SK-N-SH (cell line): ENCODE measurements at regions not wholly inside any gene's neighbourhood (a gene's known extent, or its start where the extent isn't known, plus 50 kb on each side); places are given as distances from the start of the nearest gene placed in this dataset.

Experiments
- CTCF ChIA-PET: fragments of 300-600, 350-600 bp; formaldehyde crosslinking; extraction: SDS; loops from one replicate; lab custom pipeline; 2021; lab: Yijun Ruan, JAX
- POLR2A ChIA-PET: fragments of 350-600 bp; sonication (Branson Sonifier 250); formaldehyde crosslinking; extraction: SDS; loops from one replicate; lab custom pipeline; 2020; ENCODE audit warnings: antibody characterized with exemption, inconsistent platforms; lab: Yijun Ruan, JAX
- DNase-seq: peaks from one replicate; pipeline ENCODE4 v3.0.0; 2012
- H2AFZ ChIP-seq: fragments of 200-600 bp; sonication (generic); 2 replicates; pipeline ENCODE4 v1.8.1; 2016; ENCODE audit warnings: antibody characterized with exemption, mild to moderate bottlenecking, low read depth
- H3F3A ChIP-seq: fragments of 200-600 bp; sonication (generic); replicated peaks from 2 replicates; pipeline ENCODE3; 2016; ENCODE audit warnings: antibody characterized with exemption, mild to moderate bottlenecking; ENCODE audit not compliant: insufficient read depth
- H3K27ac ChIP-seq, 2 experiments: fragments of 200-500 bp in 1 of 2; fragments of 200-600 bp in 1 of 2; sonication (Bioruptor generic) in 1 of 2; sonication (generic), shearing (Covaris generic) in 1 of 2; 2 replicates each; pipeline versions ENCODE4 v1.5.1 to v1.6.1; 2014 to 2016; ENCODE audit warnings: low read depth in 2 of 2, inconsistent platforms in 1 of 2, low read length in 1 of 2, mild to moderate bottlenecking in 1 of 2, mixed read lengths in 1 of 2
- H3K27me3 ChIP-seq: fragments of 200-600 bp; sonication (generic), shearing (Covaris generic); 2 replicates; pipeline ENCODE4 v1.6.1; 2016; ENCODE audit warnings: mixed run types; ENCODE audit not compliant: insufficient read depth
- H3K36me3 ChIP-seq, 2 experiments: fragments of 200-500 bp in 1 of 2; fragments of 200-600 bp in 1 of 2; sonication (Bioruptor generic) in 1 of 2; sonication (generic) in 1 of 2; replicated peaks in 1 of 2; 2 replicates each; pipeline versions ENCODE3 to v1.5.1; 2014 to 2016; ENCODE audit warnings: low read length in 1 of 2, mild to moderate bottlenecking in 1 of 2; ENCODE audit not compliant: insufficient read depth in 2 of 2, control insufficient read depth in 1 of 2
- H3K4me1 ChIP-seq, 2 experiments: fragments of 200-500 bp in 1 of 2; fragments of 200-600 bp in 1 of 2; sonication (Bioruptor generic) in 1 of 2; sonication (generic), shearing (Covaris generic) in 1 of 2; 2 replicates each; pipeline versions ENCODE4 v1.5.1 to v1.6.1; 2014 to 2016; ENCODE audit warnings: low read depth in 1 of 2, low read length in 1 of 2, mixed run types in 1 of 2; ENCODE audit not compliant: insufficient read depth in 2 of 2, control insufficient read depth in 1 of 2
- H3K4me2 ChIP-seq: fragments of 200-600 bp; sonication (generic), shearing (Covaris generic); 2 replicates; pipeline ENCODE4 v1.6.1; 2017; ENCODE audit warnings: mixed run types
- H3K4me3 ChIP-seq, 2 experiments: fragments of 200-500 bp in 1 of 2; fragments of 200-600 bp in 1 of 2; sonication (Bioruptor generic) in 1 of 2; sonication (generic), shearing (Covaris generic) in 1 of 2; 2 replicates each; pipeline versions ENCODE4 v1.5.1 to v1.8.1; 2014 to 2016; ENCODE audit warnings: low read depth in 2 of 2, inconsistent platforms in 1 of 2, low read length in 1 of 2, mild to moderate bottlenecking in 1 of 2, mixed read lengths in 1 of 2, moderate library complexity in 1 of 2
- H3K79me2 ChIP-seq: fragments of 200-600 bp; sonication (generic); 2 replicates; pipeline ENCODE4 v1.8.1; 2017; ENCODE audit warnings: mild to moderate bottlenecking; ENCODE audit not compliant: insufficient read depth
- H3K9ac ChIP-seq: fragments of 200-600 bp; sonication (generic); 2 replicates; pipeline ENCODE4 v1.6.1; 2017; ENCODE audit warnings: mixed run types
- H3K9me2 ChIP-seq: fragments of 200-600 bp; sonication (generic); 2 replicates; pipeline ENCODE4 v1.6.1; 2017; ENCODE audit warnings: mixed run types
- H3K9me3 ChIP-seq: fragments of 200-600 bp; sonication (generic); 2 replicates; pipeline ENCODE4 v1.6.1; 2017; ENCODE audit warnings: mixed run types, mild to moderate bottlenecking, moderate library complexity
- H4K20me1 ChIP-seq: fragments of 200-600 bp; sonication (generic); 2 replicates; pipeline ENCODE4 v1.6.1; 2017; ENCODE audit warnings: mild to moderate bottlenecking, mixed run types; ENCODE audit not compliant: insufficient read depth
- EP300 ChIP-seq, 2 experiments: IDR thresholded peaks; 2 replicates each; pipeline versions ENCODE4 v1.4.0 to v1.6.1; 2012; ENCODE audit warnings: borderline replicate concordance in 1 of 2, low read depth in 1 of 2, low read length in 1 of 2
- FOXJ3 ChIP-seq: sonication (generic); formaldehyde crosslinking; IDR thresholded peaks from 2 replicates; pipeline ENCODE4 v1.5.1; 2020; ENCODE audit warnings: mild to moderate bottlenecking, missing genetic modification reagents
- FOXM1 ChIP-seq: IDR thresholded peaks from 2 replicates; pipeline ENCODE4 v1.4.0; 2012; ENCODE audit warnings: low read depth, mild to moderate bottlenecking
- GABPA ChIP-seq: IDR thresholded peaks from 2 replicates; pipeline ENCODE4 v1.4.0; 2012; ENCODE audit warnings: low read depth, mild to moderate bottlenecking
- GATA2 ChIP-seq: sonication (generic); formaldehyde crosslinking; IDR thresholded peaks from 2 replicates; pipeline ENCODE4 v1.5.0; 2020; ENCODE audit warnings: mild to moderate bottlenecking, missing genetic modification reagents
- JUND ChIP-seq: IDR thresholded peaks from 2 replicates; pipeline ENCODE4 v1.4.0; 2012
- MEF2A ChIP-seq: IDR thresholded peaks from 2 replicates; pipeline ENCODE4 v1.4.0; 2012; ENCODE audit warnings: low read depth, borderline replicate concordance
- RAD21 ChIP-seq: IDR thresholded peaks from 2 replicates; pipeline ENCODE4 v1.6.1; 2012; ENCODE audit warnings: mild to moderate bottlenecking, low read length
- RCOR1 ChIP-seq: fragments of 150-350 bp; IDR thresholded peaks from 2 replicates; pipeline ENCODE4 v1.6.1; 2017; ENCODE audit warnings: antibody characterized with exemption, low read length
- RXRA ChIP-seq: IDR thresholded peaks from 2 replicates; pipeline ENCODE4 v1.4.0; 2012; ENCODE audit warnings: low read depth, mild to moderate bottlenecking, borderline replicate concordance
- TCF12 ChIP-seq: IDR thresholded peaks from 2 replicates; pipeline ENCODE4 v1.4.0; 2012
- TEAD4 ChIP-seq: IDR thresholded peaks from 2 replicates; pipeline ENCODE4 v1.4.0; 2012; ENCODE audit warnings: mild to moderate bottlenecking, borderline replicate concordance; ENCODE audit not compliant: insufficient read depth
- WGBS: methylation state at CpG from one replicate; pipeline ENCODE4 v1.1.6; 2017; ENCODE audit warnings: low lambda C conversion rate; 5-methylcytosine and 5-hydroxymethylcytosine counted together
- TF ChIP-seq, protein P1 (sequence below): IDR thresholded peaks from 2 replicates; pipeline ENCODE4 v1.4.0; 2012; ENCODE audit warnings: low read depth, borderline replicate concordance
- TF ChIP-seq, protein P2 (sequence below): IDR thresholded peaks from 2 replicates; pipeline ENCODE4; 2012
- TF ChIP-seq, protein P3 (sequence below): fragments of 150-350 bp; IDR thresholded peaks from 2 replicates; pipeline ENCODE4 v1.6.1; 2017; ENCODE audit warnings: antibody characterized with exemption, low read length, low read depth, borderline replicate concordance
- TF ChIP-seq, protein P4 (sequence below): fragments of 200-600 bp; sonication (generic); IDR thresholded peaks from 2 replicates; pipeline ENCODE4 v1.6.1; 2017; ENCODE audit warnings: antibody characterized with exemption, mild to moderate bottlenecking, moderate library complexity
- TF ChIP-seq, protein P5 (sequence below): IDR thresholded peaks from 2 replicates; pipeline ENCODE4 v1.6.1; 2012; ENCODE audit warnings: mild to moderate bottlenecking, low read depth, low read length, moderate library complexity

DNA sequence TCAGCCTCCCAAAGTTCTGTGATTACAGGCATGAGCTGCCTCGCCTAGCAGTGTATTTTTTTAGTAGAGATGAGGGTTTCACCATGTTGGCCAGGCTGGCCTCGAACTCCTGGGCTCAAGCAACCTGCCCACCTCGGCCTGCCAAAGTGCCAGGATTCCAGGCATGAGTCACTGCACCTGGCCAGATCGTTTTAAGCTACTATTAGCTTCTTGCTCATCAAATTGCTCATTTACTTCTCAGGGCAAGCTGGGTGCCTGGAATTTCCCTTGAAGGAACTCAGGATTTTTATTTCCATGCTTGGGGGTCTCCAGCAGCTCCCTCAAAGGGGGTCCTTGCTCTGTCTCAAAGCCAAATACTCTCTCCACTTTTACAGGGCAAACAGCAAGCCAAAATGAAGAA lies 798.0 kb upstream of the AUTS2 start:
- Histone ChIP-seq H3K36me3 (no peaks in the 10 kb centered on the region), H3K4me1 (peaks cover 0 to 6% of the 10 kb centered on the region in 2 experiments; a peak in 1 of 4 replicates), H3K27ac (peak overlapping the region in 1 of 2 experiments; percentile 63; a peak in 2 of 4 replicates), H3K4me3 (no peak overlapping the region), H3K27me3 (no peaks in the 10 kb centered on the region), H3F3A (no peaks in the 10 kb centered on the region), H3K9me3 (no peaks in the 10 kb centered on the region), H3K9me2 (no peaks in the 10 kb centered on the region), H3K4me2 (no peak overlapping the region), H3K9ac (no peak overlapping the region), H4K20me1 (no peaks in the 10 kb centered on the region), H3K79me2 (no peaks in the 10 kb centered on the region), H2AFZ (no peak overlapping the region)
- CTCF ChIA-PET, result interaction anchor here (0.6 to 1.2 kb wide), 4 partner anchors 10 to 617 kb away, joined by 3 to 4 read pairs (median 3); no protein-coding TSS in a partner anchor
- no peak for TF ChIP-seq FOXJ3 (CRISPR knock-in tag)
- TF ChIP-seq, protein P1, sequence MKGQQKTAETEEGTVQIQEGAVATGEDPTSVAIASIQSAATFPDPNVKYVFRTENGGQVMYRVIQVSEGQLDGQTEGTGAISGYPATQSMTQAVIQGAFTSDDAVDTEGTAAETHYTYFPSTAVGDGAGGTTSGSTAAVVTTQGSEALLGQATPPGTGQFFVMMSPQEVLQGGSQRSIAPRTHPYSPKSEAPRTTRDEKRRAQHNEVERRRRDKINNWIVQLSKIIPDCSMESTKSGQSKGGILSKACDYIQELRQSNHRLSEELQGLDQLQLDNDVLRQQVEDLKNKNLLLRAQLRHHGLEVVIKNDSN, result no peak
- TF ChIP-seq, protein P2, sequence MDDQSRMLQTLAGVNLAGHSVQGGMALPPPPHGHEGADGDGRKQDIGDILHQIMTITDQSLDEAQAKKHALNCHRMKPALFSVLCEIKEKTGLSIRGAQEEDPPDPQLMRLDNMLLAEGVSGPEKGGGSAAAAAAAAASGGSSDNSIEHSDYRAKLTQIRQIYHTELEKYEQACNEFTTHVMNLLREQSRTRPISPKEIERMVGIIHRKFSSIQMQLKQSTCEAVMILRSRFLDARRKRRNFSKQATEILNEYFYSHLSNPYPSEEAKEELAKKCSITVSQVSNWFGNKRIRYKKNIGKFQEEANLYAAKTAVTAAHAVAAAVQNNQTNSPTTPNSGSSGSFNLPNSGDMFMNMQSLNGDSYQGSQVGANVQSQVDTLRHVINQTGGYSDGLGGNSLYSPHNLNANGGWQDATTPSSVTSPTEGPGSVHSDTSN, result no peak
- TF ChIP-seq, protein P3, sequence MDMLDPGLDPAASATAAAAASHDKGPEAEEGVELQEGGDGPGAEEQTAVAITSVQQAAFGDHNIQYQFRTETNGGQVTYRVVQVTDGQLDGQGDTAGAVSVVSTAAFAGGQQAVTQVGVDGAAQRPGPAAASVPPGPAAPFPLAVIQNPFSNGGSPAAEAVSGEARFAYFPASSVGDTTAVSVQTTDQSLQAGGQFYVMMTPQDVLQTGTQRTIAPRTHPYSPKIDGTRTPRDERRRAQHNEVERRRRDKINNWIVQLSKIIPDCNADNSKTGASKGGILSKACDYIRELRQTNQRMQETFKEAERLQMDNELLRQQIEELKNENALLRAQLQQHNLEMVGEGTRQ, result no peak
- TF ChIP-seq, protein P4, sequence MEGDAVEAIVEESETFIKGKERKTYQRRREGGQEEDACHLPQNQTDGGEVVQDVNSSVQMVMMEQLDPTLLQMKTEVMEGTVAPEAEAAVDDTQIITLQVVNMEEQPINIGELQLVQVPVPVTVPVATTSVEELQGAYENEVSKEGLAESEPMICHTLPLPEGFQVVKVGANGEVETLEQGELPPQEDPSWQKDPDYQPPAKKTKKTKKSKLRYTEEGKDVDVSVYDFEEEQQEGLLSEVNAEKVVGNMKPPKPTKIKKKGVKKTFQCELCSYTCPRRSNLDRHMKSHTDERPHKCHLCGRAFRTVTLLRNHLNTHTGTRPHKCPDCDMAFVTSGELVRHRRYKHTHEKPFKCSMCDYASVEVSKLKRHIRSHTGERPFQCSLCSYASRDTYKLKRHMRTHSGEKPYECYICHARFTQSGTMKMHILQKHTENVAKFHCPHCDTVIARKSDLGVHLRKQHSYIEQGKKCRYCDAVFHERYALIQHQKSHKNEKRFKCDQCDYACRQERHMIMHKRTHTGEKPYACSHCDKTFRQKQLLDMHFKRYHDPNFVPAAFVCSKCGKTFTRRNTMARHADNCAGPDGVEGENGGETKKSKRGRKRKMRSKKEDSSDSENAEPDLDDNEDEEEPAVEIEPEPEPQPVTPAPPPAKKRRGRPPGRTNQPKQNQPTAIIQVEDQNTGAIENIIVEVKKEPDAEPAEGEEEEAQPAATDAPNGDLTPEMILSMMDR, result no peak
- TF ChIP-seq GATA2 (CRISPR knock-in tag), result no peak
- no peak for TF ChIP-seq RCOR1
- no peak for TF ChIP-seq FOXM1
- no peak for TF ChIP-seq RAD21
- TF ChIP-seq JUND, result no peak
- TF ChIP-seq EP300 (IDR thresholded peaks at IDR 0.05; ENCODE audit: borderline replicate concordance in 1 of 2, low read depth in 1 of 2, low read length in 1 of 2), result no peak
- no peak for TF ChIP-seq TCF12
- POLR2A ChIA-PET, result no interaction called here
- WGBS, result 41% methylated on average over 4 of the region's 4 CpGs
- no peak for DNase-seq

DNA sequence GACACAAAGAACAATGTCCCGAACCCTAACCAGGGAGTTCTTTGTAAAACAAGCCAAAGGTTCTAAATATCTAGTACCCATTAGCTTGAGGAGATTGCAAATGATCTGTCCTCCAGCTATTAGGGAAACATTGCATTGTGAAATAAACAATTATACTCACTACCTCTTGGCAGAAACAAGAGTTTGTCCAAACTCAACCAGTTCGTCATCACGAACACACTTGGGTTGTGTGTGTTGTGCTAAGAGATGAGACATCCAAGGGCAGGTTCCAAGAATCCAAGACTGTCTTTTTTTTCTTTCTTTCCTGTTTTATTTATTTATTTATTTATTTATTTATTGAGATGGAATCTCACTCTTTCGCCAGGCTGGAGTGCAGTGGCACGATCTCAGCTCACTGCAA lies 793.1 kb upstream of the AUTS2 start:
- Histone ChIP-seq H3K9me2 (no peaks in the 10 kb centered on the region), H3K27ac (no peak overlapping the region), H3K4me3 (no peak overlapping the region), H3K36me3 (no peaks in the 10 kb centered on the region), H3K27me3 (no peaks in the 10 kb centered on the region), H4K20me1 (no peaks in the 10 kb centered on the region), H3F3A (no peaks in the 10 kb centered on the region), H2AFZ (no peak overlapping the region), H3K9me3 (no peaks in the 10 kb centered on the region), H3K4me2 (no peak overlapping the region), H3K79me2 (no peaks in the 10 kb centered on the region), H3K4me1 (no peaks in the 10 kb centered on the region), H3K9ac (no peak overlapping the region)
- POLR2A ChIA-PET, result no interaction called here
- CTCF ChIA-PET, result no interaction called here
- 85% methylated on average over 5 of the region's 5 CpGs for WGBS
- no peak for DNase-seq
- TF ChIP-seq, protein P4, result no peak
- TF ChIP-seq, protein P5, sequence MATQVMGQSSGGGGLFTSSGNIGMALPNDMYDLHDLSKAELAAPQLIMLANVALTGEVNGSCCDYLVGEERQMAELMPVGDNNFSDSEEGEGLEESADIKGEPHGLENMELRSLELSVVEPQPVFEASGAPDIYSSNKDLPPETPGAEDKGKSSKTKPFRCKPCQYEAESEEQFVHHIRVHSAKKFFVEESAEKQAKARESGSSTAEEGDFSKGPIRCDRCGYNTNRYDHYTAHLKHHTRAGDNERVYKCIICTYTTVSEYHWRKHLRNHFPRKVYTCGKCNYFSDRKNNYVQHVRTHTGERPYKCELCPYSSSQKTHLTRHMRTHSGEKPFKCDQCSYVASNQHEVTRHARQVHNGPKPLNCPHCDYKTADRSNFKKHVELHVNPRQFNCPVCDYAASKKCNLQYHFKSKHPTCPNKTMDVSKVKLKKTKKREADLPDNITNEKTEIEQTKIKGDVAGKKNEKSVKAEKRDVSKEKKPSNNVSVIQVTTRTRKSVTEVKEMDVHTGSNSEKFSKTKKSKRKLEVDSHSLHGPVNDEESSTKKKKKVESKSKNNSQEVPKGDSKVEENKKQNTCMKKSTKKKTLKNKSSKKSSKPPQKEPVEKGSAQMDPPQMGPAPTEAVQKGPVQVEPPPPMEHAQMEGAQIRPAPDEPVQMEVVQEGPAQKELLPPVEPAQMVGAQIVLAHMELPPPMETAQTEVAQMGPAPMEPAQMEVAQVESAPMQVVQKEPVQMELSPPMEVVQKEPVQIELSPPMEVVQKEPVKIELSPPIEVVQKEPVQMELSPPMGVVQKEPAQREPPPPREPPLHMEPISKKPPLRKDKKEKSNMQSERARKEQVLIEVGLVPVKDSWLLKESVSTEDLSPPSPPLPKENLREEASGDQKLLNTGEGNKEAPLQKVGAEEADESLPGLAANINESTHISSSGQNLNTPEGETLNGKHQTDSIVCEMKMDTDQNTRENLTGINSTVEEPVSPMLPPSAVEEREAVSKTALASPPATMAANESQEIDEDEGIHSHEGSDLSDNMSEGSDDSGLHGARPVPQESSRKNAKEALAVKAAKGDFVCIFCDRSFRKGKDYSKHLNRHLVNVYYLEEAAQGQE, result no peak
- TF ChIP-seq MEF2A, result no peak
- TF ChIP-seq RXRA, result no peak
- TF ChIP-seq EP300 (IDR thresholded peaks at IDR 0.05; ENCODE audit: borderline replicate concordance in 1 of 2, low read depth in 1 of 2, low read length in 1 of 2), result no peak
- no peak for TF ChIP-seq GATA2 (CRISPR knock-in tag)
- no peak for TF ChIP-seq FOXM1
- no peak for TF ChIP-seq FOXJ3 (CRISPR knock-in tag)
- no peak for TF ChIP-seq GABPA
- no peak for TF ChIP-seq JUND
- TF ChIP-seq TEAD4, result no peak
